Thymus (tissue), 11 donors: ENCODE measurements at regions not wholly inside any gene's neighbourhood (a gene's known extent, or its start where the extent isn't known, plus 50 kb on each side); places are given as distances from the start of the nearest gene placed in this dataset.

Experiments used
- DNase-seq, 9 donors: peaks; one replicate each; pipeline ENCODE4 v3.0.0-alpha.2; 2013; ENCODE audit warnings: low spot score in 9 of 9, low read depth in 6 of 9, missing footprints in 1 of 9
- H3K27ac ChIP-seq, 2 donors: one replicate each; pipeline ENCODE4 v1.5.1; 2013; ENCODE audit warnings: control low read depth in 1 of 2, low read depth in 1 of 2, low read length in 1 of 2, mild to moderate bottlenecking in 1 of 2, moderate library complexity in 1 of 2
- H3K27me3 ChIP-seq, 2 donors: one replicate each; pipeline ENCODE4 v1.5.1; 2013; ENCODE audit warnings: low read length in 1 of 2; ENCODE audit not compliant: control insufficient read depth in 2 of 2, insufficient read depth in 1 of 2
- H3K36me3 ChIP-seq, 2 donors: one replicate each; pipeline ENCODE4 v1.5.1; 2013; ENCODE audit warnings: low read length in 1 of 2, mild to moderate bottlenecking in 1 of 2, moderate library complexity in 1 of 2; ENCODE audit not compliant: control insufficient read depth in 2 of 2, insufficient read depth in 2 of 2
- H3K4me1 ChIP-seq, 2 donors: one replicate each; pipeline ENCODE4 v1.5.1; 2013; ENCODE audit warnings: low read length in 2 of 2; ENCODE audit not compliant: control insufficient read depth in 2 of 2, insufficient read depth in 2 of 2
- H3K4me3 ChIP-seq, 2 donors: one replicate each; pipeline ENCODE4 v1.5.1; 2013; ENCODE audit warnings: low read length in 2 of 2, control low read depth in 1 of 2, mild to moderate bottlenecking in 1 of 2
- H3K9me3 ChIP-seq, 2 donors: one replicate each; pipeline ENCODE4 v1.5.1; 2013; ENCODE audit warnings: low read length in 1 of 2, mild to moderate bottlenecking in 1 of 2; ENCODE audit not compliant: control insufficient read depth in 2 of 2, insufficient read depth in 1 of 2
- WGBS: extraction: QIAGEN DNeasy Blood & Tissue Kit; methylation state at CpG from one replicate; pipeline ENCODE4 v1.1.7; 2013; 5-methylcytosine and 5-hydroxymethylcytosine counted together
- donor health status: healthy.

- H3K27ac ChIP-seq: no peak overlapping the region
- no peak overlapping the region for H3K4me3 ChIP-seq
- no peaks in the 10 kb centered on the region for H3K4me1 ChIP-seq
- WGBS: 61% methylated on average over 1 of the region's 1 CpG
- H3K27me3 ChIP-seq: no peaks in the 10 kb centered on the region
- no peaks in the 10 kb centered on the region for H3K9me3 ChIP-seq
- no peaks in the 10 kb centered on the region for H3K36me3 ChIP-seq
- no peak for DNase-seq
Measured at GRCh38 chr4:114466299-114466698, 132.3 kb upstream of the UGT8 start.

GRCh38 chr4:114472269-114473032 lies 126.2 kb upstream of the UGT8 start:
- Histone ChIP-seq H3K27ac (no peak overlapping the region), H3K36me3 (no peaks in the 10 kb centered on the region), H3K4me3 (no peak overlapping the region), H3K9me3 (peaks cover 0 to 4% of the 10 kb centered on the region in 2 donors), H3K4me1 (no peaks in the 10 kb centered on the region), H3K27me3 (no peaks in the 10 kb centered on the region)
- 96% methylated on average over 9 of the region's 9 CpGs for WGBS
- DNase-seq: no peak

GRCh38 chr4:114474188-114474800 lies 124.3 kb upstream of the UGT8 start:
- 91% methylated on average over 3 of the region's 3 CpGs for WGBS
- Histone ChIP-seq H3K9me3 (peaks cover 0 to 4% of the 10 kb centered on the region in 2 donors), H3K36me3 (no peaks in the 10 kb centered on the region), H3K27me3 (no peaks in the 10 kb centered on the region), H3K27ac (no peak overlapping the region), H3K4me1 (no peaks in the 10 kb centered on the region), H3K4me3 (no peak overlapping the region)
- no peak for DNase-seq

GRCh38 chr4:114476310-114476709 lies 122.3 kb upstream of the UGT8 start:
- Histone ChIP-seq H3K9me3 (peaks cover 0 to 4% of the 10 kb centered on the region in 2 donors), H3K4me1 (no peaks in the 10 kb centered on the region), H3K36me3 (no peaks in the 10 kb centered on the region), H3K27ac (no peak overlapping the region), H3K27me3 (no peaks in the 10 kb centered on the region), H3K4me3 (no peak overlapping the region)
- 95% methylated on average over 9 of the region's 9 CpGs for WGBS
- DNase-seq: no peak

- Histone ChIP-seq H3K9me3 (peaks cover 1 to 3% of the 10 kb centered on the region in 2 donors), H3K27ac (no peak overlapping the region)
- WGBS: 83% methylated on average over 3 of the region's 3 CpGs
Measured at GRCh38 chr4:114479595-114479994, 119.0 kb upstream of the UGT8 start.

GRCh38 chr4:114481856-114482255 lies 116.8 kb upstream of the UGT8 start:
- Histone ChIP-seq H3K36me3 (no peaks in the 10 kb centered on the region), H3K9me3 (peaks cover 1 to 3% of the 10 kb centered on the region in 2 donors), H3K4me3 (no peak overlapping the region), H3K27ac (no peak overlapping the region), H3K27me3 (no peaks in the 10 kb centered on the region), H3K4me1 (no peaks in the 10 kb centered on the region)
- 92% methylated on average over 18 of the region's 18 CpGs for WGBS
- DNase-seq: no peak

More at GRCh38 chr4:114479595-114479994, 119.0 kb upstream of the UGT8 start:
- no peaks in the 10 kb centered on the region for H3K4me1 ChIP-seq
- no peaks in the 10 kb centered on the region for H3K27me3 ChIP-seq
- no peak overlapping the region for H3K4me3 ChIP-seq
- no peak for DNase-seq
- H3K36me3 ChIP-seq: no peaks in the 10 kb centered on the region

- Histone ChIP-seq H3K4me1 (no peaks in the 10 kb centered on the region), H3K9me3 (no peaks in the 10 kb centered on the region), H3K36me3 (no peaks in the 10 kb centered on the region), H3K27me3 (no peaks in the 10 kb centered on the region), H3K4me3 (no peak overlapping the region), H3K27ac (no peak overlapping the region)
- 95% methylated on average over 3 of the region's 3 CpGs for WGBS
- no peak for DNase-seq
Measured at GRCh38 chr4:114487101-114487500, 111.5 kb upstream of the UGT8 start.

GRCh38 chr4:114488301-114488982 lies 110.2 kb upstream of the UGT8 start:
- no peak for DNase-seq
- Histone ChIP-seq H3K27me3 (no peaks in the 10 kb centered on the region), H3K4me1 (no peaks in the 10 kb centered on the region), H3K36me3 (no peaks in the 10 kb centered on the region), H3K9me3 (no peaks in the 10 kb centered on the region), H3K4me3 (no peak overlapping the region), H3K27ac (no peak overlapping the region)
- WGBS: 82% methylated on average over 3 of the region's 3 CpGs

- Histone ChIP-seq H3K36me3 (no peaks in the 10 kb centered on the region), H3K9me3 (no peaks in the 10 kb centered on the region), H3K27ac (no peak overlapping the region), H3K4me3 (no peak overlapping the region), H3K27me3 (no peaks in the 10 kb centered on the region), H3K4me1 (no peaks in the 10 kb centered on the region)
- DNase-seq: no peak
- WGBS: 85% methylated on average over 2 of the region's 2 CpGs
Measured at GRCh38 chr4:114494246-114494803, 104.3 kb upstream of the UGT8 start.
